Activated gamma-delta T cell (primary cell): ENCODE measurements at regions not wholly inside any gene's neighbourhood (a gene's known extent, or its start where the extent isn't known, plus 50 kb on each side); places are given as distances from the start of the nearest gene placed in this dataset.
"Not testable (repeated sequence)": the region's sequence is repeated elsewhere in the genome, so short reads cannot be mapped to it uniquely, and the experiment has no call there.

Source experiments
- DNase-seq: peaks from one replicate; lab custom pipeline; 2025; lab: John Stamatoyannopoulos, UW

DNA sequence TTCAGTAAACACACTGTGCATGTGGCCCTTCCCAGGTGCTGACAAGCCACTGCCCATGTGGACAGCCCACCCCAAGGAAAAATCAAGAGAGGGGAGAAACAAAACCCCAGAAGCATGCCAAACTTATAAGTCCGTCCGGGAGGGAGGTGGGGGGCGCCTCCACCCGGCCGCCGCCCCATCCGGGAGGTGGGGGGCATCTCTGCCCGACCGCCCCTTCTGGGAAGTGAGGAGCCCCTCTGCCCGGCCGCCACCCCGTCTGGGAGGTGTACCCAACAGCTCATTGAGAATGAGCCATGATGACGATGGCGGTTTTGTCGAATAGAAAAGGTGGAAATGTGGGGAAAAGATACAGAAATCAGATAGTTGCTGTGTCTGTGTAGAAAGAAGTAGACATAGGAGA is 53.8 kb upstream of the C2CD4B start:
- DNase-seq: no peak

- no peak for DNase-seq
Observed at GRCh38 chr15:62219799-62220198, 54.7 kb upstream of the C2CD4B start.

DNA sequence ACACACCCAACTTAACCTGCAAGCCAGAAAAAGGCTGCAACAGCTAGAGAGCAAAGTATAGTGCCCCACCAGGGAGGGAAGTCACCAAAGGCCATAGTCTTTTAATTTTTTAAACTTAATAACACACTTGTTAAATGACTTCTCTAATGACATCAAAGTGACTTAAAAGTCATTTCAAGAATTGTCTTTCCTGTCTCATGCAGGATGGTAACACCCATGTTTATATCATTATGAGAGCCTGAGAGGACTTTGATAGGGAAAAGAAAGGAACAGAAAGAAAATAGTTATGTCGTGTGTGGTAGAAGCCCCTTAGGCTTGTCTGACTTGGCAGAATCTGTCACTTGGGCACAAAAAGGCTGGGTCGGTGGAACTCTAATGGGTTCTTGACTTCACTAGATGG is 57.9 kb upstream of the C2CD4B start:
- DNase-seq: no peak

DNA sequence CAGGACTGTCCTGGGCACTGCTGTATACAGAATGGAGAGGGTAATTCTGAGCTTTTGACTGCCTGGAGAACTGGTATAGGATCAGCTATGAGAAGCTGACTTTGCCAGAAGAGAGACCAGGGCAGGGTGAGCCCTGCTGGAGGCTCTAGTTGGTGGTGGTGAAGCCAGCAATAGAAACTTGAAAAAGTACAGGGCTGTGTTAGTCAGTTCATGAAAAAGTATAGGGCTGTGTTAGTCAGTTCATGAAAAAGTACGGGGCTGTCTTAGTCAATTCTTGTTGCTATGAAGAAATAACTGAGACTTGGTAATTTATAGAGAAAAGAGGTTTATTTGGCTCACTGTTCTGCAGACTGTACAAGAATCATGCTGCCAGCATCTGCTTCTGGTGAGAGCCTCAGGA is 63.5 kb upstream of the C2CD4B start:
- no peak for DNase-seq

- DNase-seq: no peak
Observed at GRCh38 chr15:62231856-62232255, 66.8 kb upstream of the C2CD4B start.

- no peak for DNase-seq
Observed at GRCh38 chr15:62240121-62241096, 75.3 kb upstream of the C2CD4B start.

GRCh38 chr15:62241135-62241770 is 76.2 kb upstream of the C2CD4B start:
- no peak for DNase-seq

DNA sequence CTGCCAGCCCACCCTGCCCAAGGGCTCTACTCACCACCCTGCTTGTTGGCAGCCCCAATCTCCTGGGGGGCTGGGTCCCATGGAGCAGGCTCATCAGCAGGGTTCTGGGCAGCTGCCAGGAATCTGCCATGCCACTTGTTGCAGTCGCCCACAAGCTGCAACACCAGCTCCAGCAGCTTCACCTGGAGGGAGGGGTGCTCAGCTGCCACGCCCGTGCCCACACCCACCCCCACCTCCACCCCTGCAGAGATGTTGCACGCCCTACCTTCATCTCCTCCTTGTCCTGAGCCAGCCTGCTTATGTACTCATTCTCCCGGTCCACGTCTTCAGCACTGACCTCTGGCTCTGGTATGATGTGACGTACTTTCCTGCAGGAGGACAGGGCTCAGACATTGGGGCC is 77.9 kb upstream of the C2CD4B start:
- no peak for DNase-seq

GRCh38 chr15:62244762-62245161 is 79.7 kb upstream of the C2CD4B start:
- no peak for DNase-seq

DNA sequence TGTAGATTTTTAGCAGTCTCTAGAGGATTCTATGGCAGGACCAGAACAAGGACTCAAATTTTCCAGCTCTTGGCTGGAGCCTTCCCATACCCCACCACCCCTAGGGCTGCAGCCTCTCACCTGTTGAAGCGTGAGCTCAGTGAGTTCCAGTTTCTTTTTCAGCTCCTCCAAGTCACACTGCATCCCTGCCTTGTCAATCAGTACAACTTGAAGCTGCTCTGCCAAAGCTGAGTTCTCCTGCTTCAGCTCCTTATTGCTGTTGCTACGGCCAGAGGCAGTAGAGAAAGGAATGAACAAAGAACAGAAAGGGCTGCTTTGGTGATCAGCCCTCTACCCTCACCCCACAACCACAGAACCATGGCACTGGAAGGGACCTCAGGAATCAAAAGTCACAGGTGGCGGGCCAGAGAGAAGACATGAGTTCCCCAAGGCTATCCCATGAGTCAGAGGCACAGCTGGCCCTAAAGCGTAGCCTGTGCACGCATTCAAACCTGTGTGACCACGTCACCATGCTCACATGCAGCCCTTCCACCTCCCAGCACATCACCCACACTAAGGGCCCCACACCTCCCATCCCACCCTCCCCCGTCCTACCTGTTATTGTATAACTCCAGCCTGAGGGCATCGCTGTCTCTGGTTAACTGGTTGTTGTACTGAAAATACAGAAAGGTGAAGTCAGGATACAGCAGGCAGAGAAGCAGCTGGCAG is 83.3 kb upstream of the C2CD4B start:
- DNase-seq: no peak

GRCh38 chr15:62249501-62249900 is 84.4 kb upstream of the C2CD4B start:
- DNase-seq: no peak

GRCh38 chr15:62250186-62250585 is 85.1 kb upstream of the C2CD4B start:
- no peak for DNase-seq

- no peak for DNase-seq
Observed at GRCh38 chr15:62250978-62251377, 85.9 kb upstream of the C2CD4B start.

- DNase-seq: no peak
Observed at GRCh38 chr15:62253294-62253693, 88.2 kb upstream of the C2CD4B start.

DNA sequence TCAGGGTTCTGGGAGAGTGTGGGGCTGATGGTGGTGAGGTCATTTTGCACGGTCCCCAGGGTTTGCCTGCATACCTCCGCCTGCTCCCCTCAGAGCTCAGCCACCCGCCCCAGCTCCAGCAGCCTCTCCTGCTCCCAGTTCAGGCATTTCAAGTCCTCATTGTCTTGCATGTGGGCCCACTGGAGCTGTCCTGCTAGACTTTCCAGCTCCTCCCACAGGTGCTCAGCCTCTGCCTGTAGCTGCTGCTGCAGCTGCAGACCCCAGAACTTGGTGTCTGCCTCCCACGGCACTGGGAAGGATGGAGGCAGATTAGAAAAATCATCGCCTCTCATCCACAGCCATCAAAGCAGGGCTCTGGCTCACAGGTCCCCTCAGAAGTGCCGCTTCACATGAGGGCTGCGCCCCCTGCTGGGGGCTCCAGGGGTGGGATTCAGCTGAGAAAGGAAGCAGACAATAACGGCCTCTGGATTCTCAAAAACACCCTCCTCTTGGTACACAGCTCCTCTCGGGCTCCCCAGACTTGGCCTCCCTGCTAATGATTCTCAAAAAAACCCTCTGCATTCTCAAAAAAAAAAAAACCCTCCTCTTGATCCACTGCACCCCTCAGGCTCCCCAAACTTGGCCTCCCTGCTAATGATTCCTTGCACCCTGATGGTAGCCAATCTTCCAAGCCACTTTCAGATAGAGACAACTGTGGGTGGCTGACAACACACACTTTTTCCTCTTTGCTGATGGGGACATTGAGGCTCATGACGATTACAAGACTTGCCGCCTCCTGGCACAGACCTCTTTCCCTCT is 89.3 kb upstream of the C2CD4B start:
- DNase-seq: peak; percentile 20

DNA sequence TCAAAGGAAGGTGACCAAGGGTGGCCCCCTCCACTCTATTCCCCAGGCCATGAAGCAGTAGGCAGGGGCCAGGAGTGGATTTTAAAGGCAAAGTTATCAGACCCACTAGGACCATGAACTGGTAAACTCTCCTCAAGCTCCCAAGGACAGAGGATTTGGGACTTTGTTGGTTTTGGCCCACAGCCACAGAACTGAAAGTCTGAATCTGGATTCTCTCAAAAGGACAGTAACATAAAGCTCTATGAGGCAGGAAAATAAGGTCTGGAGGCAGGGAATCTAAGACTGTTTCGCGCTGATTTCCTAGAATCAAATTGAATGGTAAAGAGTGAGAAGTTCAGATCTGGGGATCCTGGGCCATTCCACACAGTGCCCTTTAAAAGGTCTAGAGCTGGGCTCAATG is 91.3 kb upstream of the C2CD4B start:
- not testable (repeated sequence) for DNase-seq

DNA sequence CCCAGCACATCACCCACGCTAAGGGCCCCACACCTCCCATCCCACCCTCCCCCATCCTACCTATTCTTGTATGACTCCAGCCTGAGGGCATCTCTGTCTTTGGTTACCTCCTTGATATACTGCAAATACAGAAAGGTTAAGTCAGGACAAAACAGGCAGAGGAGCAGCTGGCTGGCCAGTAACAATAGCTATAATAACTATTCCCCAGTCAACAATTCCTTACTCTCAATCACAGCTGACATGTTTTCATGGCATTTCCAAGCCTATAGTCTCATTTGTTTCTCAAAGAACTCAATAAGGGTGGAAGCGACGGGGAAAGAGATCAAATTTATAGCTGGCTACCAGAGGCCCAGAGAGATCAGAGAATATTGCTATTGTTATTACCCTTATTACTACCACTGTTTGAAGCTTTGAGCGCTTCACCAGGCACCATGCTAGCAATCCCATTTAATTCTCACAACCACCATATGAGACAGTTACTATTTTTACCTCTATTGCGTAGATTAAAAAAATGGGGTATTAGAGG is 93.0 kb upstream of the C2CD4B start:
- no peak for DNase-seq

GRCh38 chr15:62262305-62262941 is 97.3 kb upstream of the C2CD4B start:
- DNase-seq: no peak

- no peak for DNase-seq
Observed at GRCh38 chr15:62264196-62264595, 99.1 kb upstream of the C2CD4B start.

GRCh38 chr15:62269504-62269903 is 104.4 kb upstream of the C2CD4B start:
- no peak for DNase-seq
